Tibial nerve (tissue), 3 donors: ENCODE measurements at regions not wholly inside any gene's neighbourhood (a gene's known extent, or its start where the extent isn't known, plus 50 kb on each side); places are given as distances from the start of the nearest gene placed in this dataset.

Experiments
- POLR2A ChIP-seq, 2 donors: fragments of 450-650 bp; IDR thresholded peaks; one replicate each; pipeline ENCODE4 v1.6.1; 2017; ENCODE audit warnings: antibody characterized with exemption in 2 of 2, mild to moderate bottlenecking in 2 of 2, moderate library complexity in 2 of 2
- TF ChIP-seq, protein P1 (sequence below), 5 experiments: fragments of 200-600 bp in 3 of 5; fragments of 450-650 bp in 2 of 5; sonication (generic) in 3 of 5; IDR thresholded peaks; one replicate each; pipeline ENCODE4 v1.5.1; 2016 to 2019; ENCODE audit warnings: antibody characterized with exemption in 5 of 5, mild to moderate bottlenecking in 3 of 5, moderate library complexity in 2 of 5

- TF ChIP-seq, protein P1, sequence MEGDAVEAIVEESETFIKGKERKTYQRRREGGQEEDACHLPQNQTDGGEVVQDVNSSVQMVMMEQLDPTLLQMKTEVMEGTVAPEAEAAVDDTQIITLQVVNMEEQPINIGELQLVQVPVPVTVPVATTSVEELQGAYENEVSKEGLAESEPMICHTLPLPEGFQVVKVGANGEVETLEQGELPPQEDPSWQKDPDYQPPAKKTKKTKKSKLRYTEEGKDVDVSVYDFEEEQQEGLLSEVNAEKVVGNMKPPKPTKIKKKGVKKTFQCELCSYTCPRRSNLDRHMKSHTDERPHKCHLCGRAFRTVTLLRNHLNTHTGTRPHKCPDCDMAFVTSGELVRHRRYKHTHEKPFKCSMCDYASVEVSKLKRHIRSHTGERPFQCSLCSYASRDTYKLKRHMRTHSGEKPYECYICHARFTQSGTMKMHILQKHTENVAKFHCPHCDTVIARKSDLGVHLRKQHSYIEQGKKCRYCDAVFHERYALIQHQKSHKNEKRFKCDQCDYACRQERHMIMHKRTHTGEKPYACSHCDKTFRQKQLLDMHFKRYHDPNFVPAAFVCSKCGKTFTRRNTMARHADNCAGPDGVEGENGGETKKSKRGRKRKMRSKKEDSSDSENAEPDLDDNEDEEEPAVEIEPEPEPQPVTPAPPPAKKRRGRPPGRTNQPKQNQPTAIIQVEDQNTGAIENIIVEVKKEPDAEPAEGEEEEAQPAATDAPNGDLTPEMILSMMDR (IDR thresholded peaks at IDR 0.05): no peak
- no peak for TF ChIP-seq POLR2A (IDR thresholded peaks at IDR 0.05)
These were observed 159.1 kb upstream of the CDH11 start for GRCh38 chr16:65280845-65281512.
